ENCODE measurements at regions not wholly inside any gene's neighbourhood (a gene's known extent, or its start where the extent isn't known, plus 50 kb on each side); places are given as distances from the start of the nearest gene placed in this dataset.

DNA sequence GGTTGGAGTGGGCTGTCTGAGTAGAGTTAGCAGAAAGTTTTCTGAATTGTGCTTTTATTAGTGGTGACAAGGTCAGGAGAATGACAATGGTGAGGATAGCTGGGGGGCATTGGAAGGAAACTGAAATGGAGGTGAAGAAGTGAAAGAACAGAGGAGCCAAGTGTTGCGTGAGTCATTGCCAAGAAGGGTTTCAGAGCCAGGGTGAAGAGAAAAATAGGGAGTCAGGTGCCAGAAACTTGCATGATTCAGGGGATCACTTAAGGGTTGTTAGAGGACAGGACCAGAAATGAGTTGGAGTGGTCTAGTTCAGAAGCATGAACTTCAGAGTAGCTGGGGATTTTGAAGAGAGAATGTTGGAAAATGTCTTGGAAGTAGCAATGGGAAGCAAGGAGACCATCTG is 86.0 kb upstream of the GALNT15 start:
- Mint-ChIP-seq H3K27ac (no peak overlapping the region), H3K36me3 (ENCODE audit: low read depth) (no peaks in the 10 kb centered on the region), H3K4me1 (ENCODE audit: low read depth) (no peaks in the 10 kb centered on the region), H3K9me3 (no peaks in the 10 kb centered on the region), H3K27me3 (ENCODE audit: insufficient read depth) (peaks cover 9% of the 10 kb centered on the region), H3K4me3 (no peak overlapping the region)
- intact Hi-C loops (cut with micrococcal nuclease): no loop called here
- DNase-seq (ENCODE audit: low spot score): no peak

DNA sequence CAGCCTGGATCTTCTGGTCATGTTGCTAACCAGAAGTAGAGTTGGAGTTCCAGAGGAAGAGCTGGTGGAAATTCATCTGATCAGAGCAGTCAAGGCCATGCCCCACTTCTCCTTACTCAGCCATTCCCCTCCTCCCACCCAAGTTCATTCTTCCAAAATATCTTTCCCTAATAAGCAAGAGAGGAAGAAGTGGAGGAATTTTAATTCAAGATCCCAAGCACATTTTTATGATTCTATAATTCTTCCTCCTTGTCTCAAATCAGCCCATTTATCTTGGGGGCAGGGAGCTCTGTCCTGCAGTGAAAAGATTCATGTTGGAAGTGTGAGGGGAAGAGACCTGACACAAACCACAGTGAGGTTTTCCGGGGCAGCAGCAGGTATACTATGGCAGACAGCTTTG is 85.0 kb upstream of the GALNT15 start:
- no peak for DNase-seq (ENCODE audit: low spot score)
- intact Hi-C loops (cut with micrococcal nuclease): no loop called here
- Mint-ChIP-seq H3K4me1 (ENCODE audit: low read depth) (no peaks in the 10 kb centered on the region), H3K9me3 (no peaks in the 10 kb centered on the region), H3K4me3 (no peak overlapping the region), H3K27ac (no peak overlapping the region), H3K27me3 (ENCODE audit: insufficient read depth) (peaks cover 9% of the 10 kb centered on the region), H3K36me3 (ENCODE audit: low read depth) (no peaks in the 10 kb centered on the region)

DNA sequence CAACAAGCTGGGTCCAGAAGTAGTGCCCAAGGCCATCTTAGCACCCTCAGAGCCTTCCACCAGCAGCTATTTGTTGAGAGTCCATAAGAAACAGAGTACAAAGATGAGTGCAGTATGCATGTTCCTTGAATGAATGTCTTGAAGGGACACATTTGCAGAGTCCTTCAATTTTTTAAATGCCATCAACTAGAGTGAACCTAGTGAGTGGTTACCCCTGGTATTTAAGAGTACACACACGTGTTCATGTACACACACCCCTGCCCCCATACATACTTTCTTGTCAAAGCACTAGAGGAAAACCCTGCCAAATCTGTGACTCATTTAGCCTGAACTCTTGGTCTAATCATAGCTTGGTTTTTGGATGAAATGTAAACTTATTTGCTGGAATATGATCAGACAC is 84.5 kb upstream of the GALNT15 start:
- no peak overlapping the region for H3K4me3 Mint-ChIP-seq
- no peaks in the 10 kb centered on the region for H3K4me1 Mint-ChIP-seq (ENCODE audit: low read depth)
- H3K36me3 Mint-ChIP-seq (ENCODE audit: low read depth): no peaks in the 10 kb centered on the region
- intact Hi-C loops (cut with micrococcal nuclease): no loop called here
- H3K9me3 Mint-ChIP-seq: no peaks in the 10 kb centered on the region
- DNase-seq (ENCODE audit: low spot score): no peak
- H3K27me3 Mint-ChIP-seq (ENCODE audit: insufficient read depth): peaks cover 6% of the 10 kb centered on the region
- H3K27ac Mint-ChIP-seq: no peak overlapping the region

DNA sequence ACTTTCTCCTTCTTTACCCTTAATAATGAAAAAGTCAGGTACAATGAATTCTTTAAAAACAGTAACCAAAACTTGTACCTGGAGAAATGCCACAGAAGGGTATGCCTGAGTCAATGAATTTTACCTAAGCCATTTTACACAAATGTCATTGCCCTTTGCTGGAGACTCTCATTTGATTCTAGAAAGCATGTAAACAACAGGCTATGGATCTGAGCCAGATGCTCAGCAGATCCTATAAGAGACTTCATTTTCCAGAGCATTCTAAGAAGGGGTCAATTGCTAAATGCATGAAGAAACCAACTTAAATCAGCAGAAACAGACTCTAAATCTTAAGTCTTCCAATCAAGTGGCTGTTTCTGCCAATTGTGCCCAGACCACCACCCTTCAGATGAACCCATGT is 83.8 kb upstream of the GALNT15 start:
- H3K9me3 Mint-ChIP-seq: no peaks in the 10 kb centered on the region
- no peaks in the 10 kb centered on the region for H3K36me3 Mint-ChIP-seq (ENCODE audit: low read depth)
- H3K4me1 Mint-ChIP-seq (ENCODE audit: low read depth): no peaks in the 10 kb centered on the region
- no peak overlapping the region for H3K4me3 Mint-ChIP-seq
- H3K27ac Mint-ChIP-seq: no peak overlapping the region
- intact Hi-C loops (cut with micrococcal nuclease): no loop called here
- peaks cover 6% of the 10 kb centered on the region for H3K27me3 Mint-ChIP-seq (ENCODE audit: insufficient read depth)
- DNase-seq (ENCODE audit: low spot score): no peak

DNA sequence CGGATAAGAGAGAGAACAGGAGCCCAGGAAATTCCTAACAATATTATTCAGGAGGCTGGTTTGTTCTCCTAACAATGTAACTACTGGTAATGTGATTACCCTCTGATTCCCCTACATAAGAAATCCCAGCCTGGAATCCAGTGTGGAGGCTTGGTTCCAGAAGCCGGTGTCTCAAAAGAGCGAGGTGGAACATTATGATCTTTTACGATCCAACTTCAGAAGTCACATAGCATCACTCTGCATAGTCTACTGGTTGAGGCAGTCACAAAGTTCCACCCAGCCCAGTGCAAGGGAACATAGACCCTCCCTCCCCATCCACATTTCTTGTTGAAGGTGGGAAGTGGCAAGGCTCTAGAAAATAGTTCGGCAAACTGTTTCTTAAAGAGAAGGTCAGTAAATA is 81.6 kb upstream of the GALNT15 start:
- no peak for DNase-seq (ENCODE audit: low spot score)
- Mint-ChIP-seq H3K36me3 (ENCODE audit: low read depth) (no peaks in the 10 kb centered on the region), H3K9me3 (no peaks in the 10 kb centered on the region), H3K27me3 (ENCODE audit: insufficient read depth) (peaks cover 7% of the 10 kb centered on the region), H3K27ac (no peak overlapping the region), H3K4me3 (no peak overlapping the region), H3K4me1 (ENCODE audit: low read depth) (no peaks in the 10 kb centered on the region)
- intact Hi-C loops (cut with micrococcal nuclease): no loop called here

DNA sequence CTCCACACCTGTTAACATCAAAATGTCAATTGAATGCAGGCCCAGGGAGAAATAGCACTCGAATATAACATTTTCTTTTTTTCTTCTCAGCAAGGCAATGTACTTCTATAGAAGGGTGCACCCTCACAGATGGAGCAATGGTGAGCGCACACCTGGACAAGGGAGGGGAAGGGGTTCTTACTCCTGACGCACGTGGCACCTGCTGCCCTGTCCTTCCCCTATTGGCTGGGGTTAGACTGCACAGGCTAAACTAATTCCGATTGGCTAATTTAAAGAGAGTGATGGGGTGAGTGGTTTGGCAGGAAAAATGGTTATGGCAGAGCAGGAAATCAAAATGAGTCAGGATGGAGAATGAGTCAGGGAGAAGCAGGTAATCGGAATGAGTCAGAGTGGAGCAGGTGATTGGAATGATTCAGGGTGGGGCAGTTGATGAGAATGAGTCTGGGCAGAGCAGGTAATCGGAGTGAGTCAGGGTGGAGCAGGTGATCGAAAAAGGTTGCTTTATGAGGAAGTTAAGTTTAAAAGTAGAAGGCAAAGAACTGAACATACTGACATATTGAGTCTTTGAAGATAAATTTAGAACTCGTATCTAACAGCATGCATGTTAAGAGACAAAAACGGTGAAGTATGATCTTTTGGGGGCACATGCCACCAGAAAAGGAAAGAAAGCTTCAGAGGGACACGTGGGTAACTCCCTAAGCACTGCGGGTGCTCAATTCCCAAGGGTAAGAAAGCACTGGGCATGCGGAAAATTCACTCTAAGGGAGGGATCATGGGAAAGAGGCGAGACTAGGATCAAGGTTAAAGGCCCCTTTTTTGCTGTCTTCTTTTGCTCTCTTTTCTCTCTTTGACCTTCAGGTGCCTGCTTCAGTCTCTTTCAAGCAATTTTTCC is 72.9 kb upstream of the GALNT15 start:
- peaks cover 3% of the 10 kb centered on the region for H3K9me3 Mint-ChIP-seq
- no peak overlapping the region for H3K27ac Mint-ChIP-seq
- no peak overlapping the region for H3K4me3 Mint-ChIP-seq
- intact Hi-C loops (cut with micrococcal nuclease): no loop called here
- H3K4me1 Mint-ChIP-seq (ENCODE audit: low read depth): no peaks in the 10 kb centered on the region
- no peak for DNase-seq (ENCODE audit: low spot score)
- H3K36me3 Mint-ChIP-seq (ENCODE audit: low read depth): no peaks in the 10 kb centered on the region
- H3K27me3 Mint-ChIP-seq (ENCODE audit: insufficient read depth): peaks cover 2% of the 10 kb centered on the region

DNA sequence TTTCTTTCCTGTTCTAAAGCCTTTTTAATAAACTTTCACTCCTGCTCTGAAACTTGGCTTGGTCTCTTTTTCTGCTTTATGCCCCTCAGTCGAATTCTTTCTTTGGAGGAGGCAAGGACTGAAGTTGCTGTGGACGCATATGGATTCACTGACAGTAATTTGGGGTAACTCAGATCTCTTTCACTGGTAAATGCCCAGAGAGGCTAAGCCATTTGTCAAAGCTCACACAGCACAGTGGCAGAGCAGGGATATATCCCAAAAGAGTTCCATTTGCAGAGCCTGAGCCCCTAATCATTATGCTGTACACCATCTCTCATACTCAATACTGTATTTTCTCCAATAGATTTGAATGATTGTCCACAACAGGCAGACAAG is 72.3 kb upstream of the GALNT15 start:
- Mint-ChIP-seq H3K4me3 (no peak overlapping the region), H3K27me3 (ENCODE audit: insufficient read depth) (peaks cover 2% of the 10 kb centered on the region), H3K36me3 (ENCODE audit: low read depth) (no peaks in the 10 kb centered on the region), H3K4me1 (ENCODE audit: low read depth) (no peaks in the 10 kb centered on the region), H3K9me3 (peaks cover 3% of the 10 kb centered on the region), H3K27ac (no peak overlapping the region)
- intact Hi-C loops (cut with micrococcal nuclease): no loop called here
- DNase-seq (ENCODE audit: low spot score): no peak

DNA sequence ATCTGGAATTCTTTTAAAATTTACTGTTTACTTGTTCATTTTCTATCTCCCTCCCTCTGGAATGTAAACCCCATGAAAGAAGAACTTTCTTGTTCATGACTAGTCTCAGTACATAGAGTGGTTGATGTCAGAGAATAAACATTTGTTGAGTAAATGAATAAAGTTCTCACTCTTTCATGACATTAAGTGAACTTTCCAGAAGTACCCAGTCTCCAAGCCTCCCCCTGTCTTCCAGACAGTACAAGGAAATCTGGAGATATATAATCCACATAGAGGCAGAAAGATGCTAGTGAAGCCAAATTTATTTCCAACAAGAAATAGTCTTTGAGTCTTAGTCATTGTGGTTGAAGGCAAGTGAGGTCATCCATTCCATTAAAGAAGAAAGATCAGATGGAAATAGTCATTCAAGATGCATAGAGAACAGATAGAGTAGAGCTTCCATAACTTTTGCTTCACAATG is 71.5 kb upstream of the GALNT15 start:
- Mint-ChIP-seq H3K36me3 (ENCODE audit: low read depth) (no peaks in the 10 kb centered on the region), H3K27ac (no peak overlapping the region), H3K4me3 (no peak overlapping the region), H3K9me3 (peaks cover 3% of the 10 kb centered on the region), H3K4me1 (ENCODE audit: low read depth) (no peaks in the 10 kb centered on the region), H3K27me3 (ENCODE audit: insufficient read depth) (peaks cover 2% of the 10 kb centered on the region)
- DNase-seq (ENCODE audit: low spot score): no peak
- intact Hi-C loops (cut with micrococcal nuclease): no loop called here

DNA sequence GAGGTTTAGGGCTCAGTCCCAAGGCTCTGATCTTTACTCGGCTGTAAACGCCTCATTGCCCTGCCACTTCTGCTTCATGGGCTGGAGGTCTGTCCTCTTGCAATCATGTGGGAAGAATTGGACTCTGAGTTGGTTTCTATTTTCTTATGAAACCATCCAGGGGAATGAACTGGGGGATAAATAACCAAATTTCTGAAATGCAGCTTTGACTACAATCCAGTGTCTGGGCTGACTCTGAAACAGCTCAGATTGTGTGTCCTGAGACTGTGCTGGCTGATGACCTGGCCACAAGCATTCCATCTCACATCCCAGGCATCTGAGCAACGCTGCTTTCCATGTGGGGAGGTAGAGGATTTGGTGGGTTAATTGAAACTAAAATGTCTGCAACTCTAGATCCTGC is 71.0 kb upstream of the GALNT15 start:
- Mint-ChIP-seq H3K27me3 (ENCODE audit: insufficient read depth) (no peaks in the 10 kb centered on the region), H3K4me3 (no peak overlapping the region), H3K9me3 (peaks cover 3% of the 10 kb centered on the region), H3K27ac (no peak overlapping the region), H3K36me3 (ENCODE audit: low read depth) (no peaks in the 10 kb centered on the region), H3K4me1 (ENCODE audit: low read depth) (no peaks in the 10 kb centered on the region)
- intact Hi-C loops (cut with micrococcal nuclease): no loop called here
- no peak for DNase-seq (ENCODE audit: low spot score)

DNA sequence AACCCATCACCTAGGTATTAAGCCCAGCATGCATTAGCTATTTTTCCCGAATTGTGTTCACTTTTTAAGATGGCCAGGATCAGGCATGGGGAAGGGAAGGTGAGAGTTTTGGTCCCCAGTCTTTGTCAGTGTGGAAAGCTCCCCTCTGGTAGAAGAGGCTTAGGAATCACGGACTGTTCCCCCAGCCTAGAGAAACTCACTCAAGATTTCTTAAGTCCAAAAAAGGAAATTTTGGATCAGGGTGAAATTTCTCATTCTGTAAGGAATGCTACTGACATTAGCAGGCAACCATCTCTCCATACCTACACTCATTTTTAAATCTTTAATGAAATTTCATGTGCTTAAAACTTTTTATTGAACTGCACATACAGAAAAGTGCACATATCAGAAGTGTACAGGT is 70.3 kb upstream of the GALNT15 start:
- H3K27ac Mint-ChIP-seq: no peak overlapping the region
- no peaks in the 10 kb centered on the region for H3K36me3 Mint-ChIP-seq (ENCODE audit: low read depth)
- H3K9me3 Mint-ChIP-seq: peaks cover 3% of the 10 kb centered on the region
- no peaks in the 10 kb centered on the region for H3K27me3 Mint-ChIP-seq (ENCODE audit: insufficient read depth)
- no peak overlapping the region for H3K4me3 Mint-ChIP-seq
- intact Hi-C loops (cut with micrococcal nuclease): no loop called here
- H3K4me1 Mint-ChIP-seq (ENCODE audit: low read depth): no peaks in the 10 kb centered on the region
- DNase-seq (ENCODE audit: low spot score): no peak

DNA sequence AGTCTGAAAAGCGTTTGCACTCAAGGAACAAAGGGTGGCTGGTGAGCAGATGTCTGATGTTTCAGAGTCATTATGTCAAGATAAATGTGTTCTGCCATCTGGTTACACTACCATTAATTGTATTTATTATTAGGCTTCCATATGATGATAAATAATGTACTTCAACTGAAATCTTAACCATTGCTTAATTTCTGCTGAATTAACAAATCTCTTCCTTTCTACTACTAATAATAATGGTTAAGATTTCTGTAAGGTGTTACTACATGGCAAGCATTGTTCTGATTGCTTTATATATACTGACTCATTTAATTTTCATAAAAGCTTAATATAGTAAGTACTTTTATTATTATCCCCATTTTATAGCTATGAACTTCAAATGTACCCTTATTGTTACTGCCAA is 68.4 kb upstream of the GALNT15 start:
- Mint-ChIP-seq H3K9me3 (peaks cover 7% of the 10 kb centered on the region), H3K27ac (no peak overlapping the region), H3K4me1 (ENCODE audit: low read depth) (no peaks in the 10 kb centered on the region), H3K36me3 (ENCODE audit: low read depth) (no peaks in the 10 kb centered on the region), H3K27me3 (ENCODE audit: insufficient read depth) (no peaks in the 10 kb centered on the region), H3K4me3 (no peak overlapping the region)
- intact Hi-C loops (cut with micrococcal nuclease): no loop called here
- no peak for DNase-seq (ENCODE audit: low spot score)

DNA sequence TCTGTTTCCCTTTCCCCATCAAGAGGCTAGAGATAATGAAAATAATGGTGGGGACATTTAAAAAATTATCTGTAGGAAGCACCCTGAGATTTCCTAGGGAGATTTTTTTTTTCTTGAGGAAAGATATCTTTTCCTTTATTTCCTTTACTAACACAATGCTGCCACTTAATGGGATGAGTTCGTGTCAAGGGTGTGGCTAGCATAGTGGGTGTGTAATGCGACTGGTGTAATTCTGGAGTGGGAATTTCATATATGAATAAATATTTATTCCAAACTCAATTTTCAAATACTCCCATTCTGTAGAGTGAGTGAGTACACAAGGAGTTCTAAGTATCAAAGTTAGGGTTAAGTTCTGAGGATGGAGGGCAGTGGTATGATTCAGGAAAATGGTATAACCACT is 66.1 kb upstream of the GALNT15 start:
- peaks cover 11% of the 10 kb centered on the region for H3K9me3 Mint-ChIP-seq
- no peaks in the 10 kb centered on the region for H3K36me3 Mint-ChIP-seq (ENCODE audit: low read depth)
- no peaks in the 10 kb centered on the region for H3K27me3 Mint-ChIP-seq (ENCODE audit: insufficient read depth)
- H3K27ac Mint-ChIP-seq: no peak overlapping the region
- DNase-seq (ENCODE audit: low spot score): no peak
- intact Hi-C loops (cut with micrococcal nuclease): no loop called here
- H3K4me1 Mint-ChIP-seq (ENCODE audit: low read depth): no peaks in the 10 kb centered on the region
- no peak overlapping the region for H3K4me3 Mint-ChIP-seq

DNA sequence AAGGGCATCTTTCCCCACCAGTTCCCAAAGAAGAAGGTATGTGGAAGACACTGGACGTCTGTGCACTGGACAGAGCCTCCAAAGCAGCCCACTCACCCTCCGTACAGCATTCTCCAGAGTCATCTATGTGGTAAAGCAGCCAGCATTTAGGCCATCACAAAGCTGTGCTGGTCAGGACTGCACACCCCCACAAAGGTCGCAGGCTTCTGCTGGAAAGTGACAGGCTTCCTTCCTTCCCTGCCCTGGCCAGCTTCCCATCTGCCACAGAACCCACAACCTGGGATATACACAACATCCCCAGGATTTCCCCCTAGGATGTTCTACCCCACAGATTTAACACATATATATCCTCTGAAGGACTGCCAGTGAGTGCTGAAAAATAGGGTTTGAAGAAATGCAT is 64.6 kb upstream of the GALNT15 start:
- peaks cover 11% of the 10 kb centered on the region for H3K9me3 Mint-ChIP-seq
- DNase-seq (ENCODE audit: low spot score): no peak
- no peaks in the 10 kb centered on the region for H3K36me3 Mint-ChIP-seq (ENCODE audit: low read depth)
- no peaks in the 10 kb centered on the region for H3K27me3 Mint-ChIP-seq (ENCODE audit: insufficient read depth)
- intact Hi-C loops (cut with micrococcal nuclease): no loop called here
- no peaks in the 10 kb centered on the region for H3K4me1 Mint-ChIP-seq (ENCODE audit: low read depth)
- no peak overlapping the region for H3K4me3 Mint-ChIP-seq
- no peak overlapping the region for H3K27ac Mint-ChIP-seq

Measured in activated T-helper 1 cell treated with anti-CD3 and anti-CD28 coated beads, Interleukin-12 subunit alpha, Interleukin-12 subunit beta, Interleukin-2, Interleukin-4 antibody, amounts not matched to agents 30 ng/mL and 10 ng/mL and 1 ng/mL, durations not matched to agents 14 hours and 24 hours and 36 hours (primary cell).